ENCODE measurements at regions not wholly inside any gene's neighbourhood (a gene's known extent, or its start where the extent isn't known, plus 50 kb on each side); places are given as distances from the start of the nearest gene placed in this dataset.

- Histone ChIP-seq H3K9me3 (no peaks in the 10 kb centered on the region), H3K27me3 (no peaks in the 10 kb centered on the region), H3K27ac (no peak overlapping the region), H3K4me3 (no peak overlapping the region), H3K36me3 (no peaks in the 10 kb centered on the region), H3K4me1 (no peaks in the 10 kb centered on the region)
- 48 to 53% methylated on average over 3 of the region's 3 CpGs for WGBS, 2 donors (ENCODE audit: low coverage in 1 of 2)
- TF ChIP-seq CTCF (IDR thresholded peaks at IDR 0.05), result no peak
- TF ChIP-seq EP300 (IDR thresholded peaks at IDR 0.05; ENCODE audit: low read depth), result no peak
- TF ChIP-seq POLR2A (IDR thresholded peaks at IDR 0.05), result no peak
- no peak for TF ChIP-seq POLR2AphosphoS5 (IDR thresholded peaks at IDR 0.05)
- in situ Hi-C loops (cut with MboI; ENCODE audit: low pct_ligation_motif_present in 1 of 4, low pct_unique_long_range_greater_than_20kb in 1 of 4, low sequenced_read_pairs in 3 of 4) (no loop called here), intact Hi-C loops (cut with DNase I; ENCODE audit: low total_unique reads) (no loop called here)
- DNase-seq, result no peak
These were observed 107.7 kb upstream of the ATXN1 start for GRCh38 chr6:16868968-16869367.

DNA sequence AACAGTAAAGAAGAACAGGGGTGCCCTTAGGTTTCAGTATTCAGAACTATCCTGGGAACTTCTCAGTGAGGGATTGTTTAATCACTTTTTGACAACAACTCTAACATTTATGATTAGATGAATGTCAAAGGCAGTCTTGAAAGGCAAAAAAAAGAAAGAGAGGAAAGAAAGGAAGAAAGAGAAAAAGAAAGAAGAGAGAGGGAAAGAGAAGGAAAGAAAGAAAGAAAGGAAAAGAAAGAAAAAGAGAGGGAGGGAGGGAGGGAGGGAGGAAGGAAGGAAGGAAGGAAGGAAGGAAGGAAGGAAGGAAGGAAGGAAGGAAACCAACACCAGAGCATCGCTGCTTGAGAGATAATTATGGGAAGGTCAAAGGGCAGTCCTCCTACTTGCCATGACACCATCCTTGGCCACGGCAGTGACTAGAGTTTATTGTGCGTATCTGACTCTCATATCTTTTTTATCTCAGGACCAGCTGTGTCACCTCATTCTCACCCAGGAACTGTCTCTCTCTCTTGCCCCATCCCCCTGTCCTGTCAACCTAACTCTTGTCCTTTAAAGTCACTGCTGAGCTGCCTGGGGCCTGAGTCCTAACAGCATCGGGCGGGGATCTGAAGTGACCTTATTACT lies 96.8 kb upstream of the ATXN1 start:
- Histone ChIP-seq H3K27me3 (no peaks in the 10 kb centered on the region), H3K27ac (no peak overlapping the region), H3K4me1 (no peaks in the 10 kb centered on the region), H3K9me3 (no peaks in the 10 kb centered on the region), H3K4me3 (no peak overlapping the region), H3K36me3 (no peaks in the 10 kb centered on the region)
- DNase-seq, result no peak
- WGBS, 2 donors (ENCODE audit: low coverage in 1 of 2), result 45 to 67% methylated on average over 3 to 5 of the region's 5 CpGs
- in situ Hi-C loops (cut with MboI; ENCODE audit: low pct_ligation_motif_present in 1 of 4, low pct_unique_long_range_greater_than_20kb in 1 of 4, low sequenced_read_pairs in 3 of 4) (no loop called here), intact Hi-C loops (cut with DNase I; ENCODE audit: low total_unique reads) (no loop called here)
- no peak for TF ChIP-seq CTCF (IDR thresholded peaks at IDR 0.05)
- no peak for TF ChIP-seq POLR2AphosphoS5 (IDR thresholded peaks at IDR 0.05)
- no peak for TF ChIP-seq EP300 (IDR thresholded peaks at IDR 0.05; ENCODE audit: low read depth)
- no peak for TF ChIP-seq POLR2A (IDR thresholded peaks at IDR 0.05)

GRCh38 chr6:16855460-16855859 lies 94.2 kb upstream of the ATXN1 start:
- in situ Hi-C loops (cut with MboI; ENCODE audit: low pct_ligation_motif_present in 1 of 4, low pct_unique_long_range_greater_than_20kb in 1 of 4, low sequenced_read_pairs in 3 of 4), result no loop called here
- Histone ChIP-seq H3K27me3 (no peaks in the 10 kb centered on the region), H3K9me3 (no peaks in the 10 kb centered on the region), H3K4me3 (no peak overlapping the region), H3K4me1 (no peaks in the 10 kb centered on the region), H3K27ac (no peak overlapping the region), H3K36me3 (no peaks in the 10 kb centered on the region)
- no peak for DNase-seq
- intact Hi-C loops (cut with DNase I; ENCODE audit: low total_unique reads), result no loop called here
- TF ChIP-seq POLR2A (IDR thresholded peaks at IDR 0.05) (no peak), EP300 (IDR thresholded peaks at IDR 0.05; ENCODE audit: low read depth) (no peak), POLR2AphosphoS5 (IDR thresholded peaks at IDR 0.05) (no peak), CTCF (IDR thresholded peaks at IDR 0.05) (no peak)

GRCh38 chr6:16854986-16855385 lies 93.7 kb upstream of the ATXN1 start:
- H3K27ac ChIP-seq, result no peak overlapping the region
- 71 to 75% methylated on average over 2 of the region's 2 CpGs for WGBS, 2 donors (ENCODE audit: low coverage in 1 of 2)

More at GRCh38 chr6:16854986-16855385, 93.7 kb upstream of the ATXN1 start:
- Histone ChIP-seq H3K36me3 (no peaks in the 10 kb centered on the region), H3K9me3 (no peaks in the 10 kb centered on the region), H3K27me3 (no peaks in the 10 kb centered on the region), H3K4me3 (no peak overlapping the region), H3K4me1 (no peaks in the 10 kb centered on the region)
- no peak for DNase-seq
- intact Hi-C loops (cut with DNase I; ENCODE audit: low total_unique reads) (no loop called here), in situ Hi-C loops (cut with MboI; ENCODE audit: low pct_ligation_motif_present in 1 of 4, low pct_unique_long_range_greater_than_20kb in 1 of 4, low sequenced_read_pairs in 3 of 4) (no loop called here)
- no peak for TF ChIP-seq POLR2AphosphoS5 (IDR thresholded peaks at IDR 0.05)
- no peak for TF ChIP-seq POLR2A (IDR thresholded peaks at IDR 0.05)
- no peak for TF ChIP-seq EP300 (IDR thresholded peaks at IDR 0.05; ENCODE audit: low read depth)
- no peak for TF ChIP-seq CTCF (IDR thresholded peaks at IDR 0.05)
